ENCODE measurements at regions not wholly inside any gene's neighbourhood (a gene's known extent, or its start where the extent isn't known, plus 50 kb on each side); places are given as distances from the start of the nearest gene placed in this dataset.
"Not testable (repeated sequence)": the region's sequence is repeated elsewhere in the genome, so short reads cannot be mapped to it uniquely, and the experiment has no call there.

GRCh38 chr6:99808992-99809391 is 185.0 kb downstream of the MCHR2 start:
- DNase-seq, result no peak

GRCh38 chr6:99810295-99810694 is 183.7 kb downstream of the MCHR2 start:
- DNase-seq, result no peak

- no peak for DNase-seq
Measured at GRCh38 chr6:99810942-99811620, 182.9 kb downstream of the MCHR2 start.

GRCh38 chr6:99811636-99812035 is 182.4 kb downstream of the MCHR2 start:
- DNase-seq, result no peak

GRCh38 chr6:99813565-99813964 is 180.5 kb downstream of the MCHR2 start:
- no peak for DNase-seq

- DNase-seq, result no peak
Measured at GRCh38 chr6:99814230-99814928, 179.6 kb downstream of the MCHR2 start.

- DNase-seq, result no peak
Measured at GRCh38 chr6:99816795-99817194, 177.2 kb downstream of the MCHR2 start.

GRCh38 chr6:99818161-99818560 is 175.9 kb downstream of the MCHR2 start:
- DNase-seq, result no peak

- no peak for DNase-seq
Measured at GRCh38 chr6:99819853-99820252, 174.2 kb downstream of the MCHR2 start.

GRCh38 chr6:99821164-99821563 is 172.9 kb downstream of the MCHR2 start:
- peak in 1 of 2 experiments; percentile 32 for DNase-seq

- peak; percentile 64 to 68 for DNase-seq
Measured at GRCh38 chr6:99822741-99823512, 171.1 kb downstream of the MCHR2 start.

GRCh38 chr6:99823513-99824235 is 170.3 kb downstream of the MCHR2 start:
- not testable (repeated sequence) for DNase-seq

GRCh38 chr6:99833034-99833433 is 161.0 kb downstream of the MCHR2 start:
- no peak for DNase-seq

- no peak for DNase-seq
Measured at GRCh38 chr6:99836471-99836870, 157.6 kb downstream of the MCHR2 start.

- no peak for DNase-seq
Measured at GRCh38 chr6:99838607-99839006, 155.4 kb downstream of the MCHR2 start.

- DNase-seq, result no peak
Measured at GRCh38 chr6:99841297-99841696, 152.7 kb downstream of the MCHR2 start.

- no peak for DNase-seq
Measured at GRCh38 chr6:99846006-99846405, 148.0 kb downstream of the MCHR2 start.

GRCh38 chr6:99850841-99851240 is 143.2 kb downstream of the MCHR2 start:
- DNase-seq, result no peak

GRCh38 chr6:99852031-99852430 is 142.0 kb downstream of the MCHR2 start:
- DNase-seq, result no peak

- DNase-seq, result no peak
Measured at GRCh38 chr6:99867026-99867425, 127.0 kb downstream of the MCHR2 start.

GRCh38 chr6:99868074-99868702 is 125.8 kb downstream of the MCHR2 start:
- DNase-seq, result peak; percentile 58 to 64
